CD14-positive monocyte (primary cell): ENCODE measurements at regions not wholly inside any gene's neighbourhood (a gene's known extent, or its start where the extent isn't known, plus 50 kb on each side); places are given as distances from the start of the nearest gene placed in this dataset.

Experiments used
- DNase-seq, 3 donors: peaks; one replicate each; pipeline ENCODE4 v3.0.0-alpha.2; 2011 to 2022
- H2AFZ ChIP-seq: 2 replicates; pipeline ENCODE4 v1.6.0; 2012; ENCODE audit warnings: mild to moderate bottlenecking, low read depth, low read length, inconsistent platforms; ENCODE audit not compliant: insufficient read depth, poor library complexity, severe bottlenecking
- H3K27ac ChIP-seq, 2 donors: 1 replicate in 1 of 2; 2 replicates in 1 of 2; pipeline ENCODE4 v1.5.1; 2012 to 2013; ENCODE audit warnings: low read length in 2 of 2, control low read depth in 1 of 2, inconsistent platforms in 1 of 2, low read depth in 1 of 2, mild to moderate bottlenecking in 1 of 2
- H3K27me3 ChIP-seq, 2 donors: one replicate each; pipeline versions ENCODE4 v1.6.0 to v1.6.1; 2011 to 2013; ENCODE audit warnings: low read length in 2 of 2; ENCODE audit not compliant: control insufficient read depth in 2 of 2, insufficient read depth in 2 of 2
- H3K36me3 ChIP-seq, 2 donors: replicated peaks in 1 of 2; 1 replicate in 1 of 2; 2 replicates in 1 of 2; pipeline versions ENCODE4 v1.5.1 to v1.6.1; 2012 to 2013; ENCODE audit warnings: low read length in 2 of 2, control low read depth in 1 of 2, inconsistent platforms in 1 of 2, mild to moderate bottlenecking in 1 of 2; ENCODE audit not compliant: insufficient read depth in 2 of 2, control insufficient read depth in 1 of 2
- H3K4me1 ChIP-seq, 2 donors: 1 replicate in 1 of 2; 2 replicates in 1 of 2; pipeline versions ENCODE4 v1.5.1 to v1.6.1; 2012 to 2013; ENCODE audit warnings: low read length in 2 of 2, control low read depth in 1 of 2, inconsistent platforms in 1 of 2, mild to moderate bottlenecking in 1 of 2, moderate library complexity in 1 of 2; ENCODE audit not compliant: insufficient read depth in 2 of 2, control insufficient read depth in 1 of 2
- H3K4me2 ChIP-seq: replicated peaks from 2 replicates; pipeline ENCODE3; 2012; ENCODE audit warnings: low read length, moderate library complexity, mild to moderate bottlenecking; ENCODE audit not compliant: poor library complexity, severe bottlenecking; ENCODE audit errors: extremely low read depth
- H3K4me3 ChIP-seq, 3 experiments: fragments of 200-600 bp in 1 of 3; sonication (generic) in 1 of 3; replicated peaks in 1 of 3; 1 replicate in 2 of 3; 2 replicates in 1 of 3; pipeline ENCODE4 v1.5.1; 2011 to 2013; ENCODE audit warnings: low read length in 3 of 3, mild to moderate bottlenecking in 3 of 3, control low read depth in 2 of 3, low read depth in 2 of 3, inconsistent platforms in 1 of 3, moderate library complexity in 1 of 3
- H3K79me2 ChIP-seq: 2 replicates; pipeline ENCODE4 v1.6.0; 2012; ENCODE audit warnings: mild to moderate bottlenecking, control low read depth, inconsistent platforms, low read length, moderate library complexity; ENCODE audit not compliant: insufficient read depth
- H3K9ac ChIP-seq: 2 replicates; pipeline ENCODE4 v1.6.0; 2017; ENCODE audit warnings: low read length, mild to moderate bottlenecking; ENCODE audit not compliant: insufficient read depth, poor library complexity, severe bottlenecking
- H3K9me3 ChIP-seq, 2 donors: replicated peaks in 1 of 2; 1 replicate in 1 of 2; 2 replicates in 1 of 2; pipeline versions ENCODE4 v1.5.1 to v1.6.1; 2012 to 2013; ENCODE audit warnings: low read length in 2 of 2, control low read depth in 1 of 2; ENCODE audit not compliant: control insufficient read depth in 1 of 2, insufficient read depth in 1 of 2
- H4K20me1 ChIP-seq: 2 replicates; pipeline ENCODE4 v1.6.0; 2012; ENCODE audit warnings: mild to moderate bottlenecking, low read length, control low read depth, moderate library complexity; ENCODE audit not compliant: insufficient read depth
- H3K27ac Mint-ChIP-seq, 7 donors: one replicate each; pipeline ENCODE4 v1.8.0; 2020; ENCODE audit warnings: mild to moderate bottlenecking in 7 of 7, mixed read lengths in 7 of 7, moderate library complexity in 6 of 7, inconsistent platforms in 2 of 7
- H3K27me3 Mint-ChIP-seq, 3 donors: one replicate each; pipeline ENCODE4 v1.8.0; 2021 to 2022; ENCODE audit warnings: low read depth in 3 of 3, mild to moderate bottlenecking in 3 of 3, mixed read lengths in 3 of 3, moderate library complexity in 3 of 3, inconsistent platforms in 1 of 3
- H3K36me3 Mint-ChIP-seq, 2 donors: one replicate each; pipeline ENCODE4 v1.8.0; 2020; ENCODE audit warnings: mixed read lengths in 2 of 2, inconsistent platforms in 1 of 2, mild to moderate bottlenecking in 1 of 2
- H3K4me1 Mint-ChIP-seq: one replicate; pipeline ENCODE4 v1.8.0; 2020; ENCODE audit warnings: mild to moderate bottlenecking, mixed read lengths
- H3K4me3 Mint-ChIP-seq, 2 donors: one replicate each; pipeline ENCODE4 v1.8.0; 2020; ENCODE audit warnings: mild to moderate bottlenecking in 2 of 2, mixed read lengths in 2 of 2, moderate library complexity in 1 of 2
- H3K9me3 Mint-ChIP-seq, 7 donors: one replicate each; pipeline ENCODE4 v1.8.0; 2020 to 2022; ENCODE audit warnings: mixed read lengths in 7 of 7, mild to moderate bottlenecking in 6 of 7, moderate library complexity in 6 of 7, inconsistent platforms in 2 of 7
- CTCF ChIP-seq: fragments of 200-600 bp; IDR thresholded peaks from one replicate; pipeline ENCODE4 v1.8.0; 2022; ENCODE audit warnings: antibody characterized with exemption, mild to moderate bottlenecking
- WGBS: methylation state at CpG from one replicate; pipeline ENCODE4 v1.1.5; 2013; ENCODE audit warnings: missing lambda C conversion rate; ENCODE audit not compliant: insufficient coverage; 5-methylcytosine and 5-hydroxymethylcytosine counted together
- intact Hi-C, 2 donors: fragments of 100-400 bp; cut with micrococcal nuclease; formaldehyde crosslinking; loops; one replicate each; pipeline versions ENCODE4 v1.15.0 to v1.15.1; 2023

GRCh38 chr13:85174291-85174690 is 624.9 kb downstream of the SLITRK6 start:
- H3K4me3 Mint-ChIP-seq, result no peak overlapping the region
- no peaks in the 10 kb centered on the region for H3K4me1 Mint-ChIP-seq
- no peaks in the 10 kb centered on the region for H3K36me3 Mint-ChIP-seq
- WGBS, result no CpG with 5 or more reads among the region's 1 CpG
- H3K36me3 ChIP-seq, result no peaks in the 10 kb centered on the region
- no peak overlapping the region for H3K4me3 ChIP-seq
- no peak for TF ChIP-seq CTCF
- peaks cover 8 to 14% of the 10 kb centered on the region in 2 donors for H3K9me3 ChIP-seq
- peaks cover under 1 to 12% (median 6%) of the 10 kb centered on the region in 7 donors for H3K9me3 Mint-ChIP-seq
- no peaks in the 10 kb centered on the region for H4K20me1 ChIP-seq
- DNase-seq, result no peak
- no peak overlapping the region for H3K9ac ChIP-seq
- H3K4me2 ChIP-seq, result no peak overlapping the region
- no peak overlapping the region for H3K27ac ChIP-seq
- H3K27me3 Mint-ChIP-seq, result peaks cover 0 to 1% (median 0%) of the 10 kb centered on the region in 3 donors
- H3K79me2 ChIP-seq, result no peaks in the 10 kb centered on the region
- no peaks in the 10 kb centered on the region for H3K27me3 ChIP-seq
- intact Hi-C loops, result no loop called here
- H3K27ac Mint-ChIP-seq, result no peak overlapping the region
- H2AFZ ChIP-seq, result no peak overlapping the region
- no peaks in the 10 kb centered on the region for H3K4me1 ChIP-seq

- no peak for DNase-seq
- Histone ChIP-seq H3K4me1 (no peaks in the 10 kb centered on the region), H3K27ac (no peak overlapping the region), H4K20me1 (no peaks in the 10 kb centered on the region), H3K79me2 (no peaks in the 10 kb centered on the region), H3K4me3 (no peak overlapping the region), H2AFZ (no peak overlapping the region), H3K9ac (no peak overlapping the region), H3K4me2 (no peak overlapping the region), H3K36me3 (no peaks in the 10 kb centered on the region), H3K9me3 (no peaks in the 10 kb centered on the region), H3K27me3 (no peaks in the 10 kb centered on the region)
- no CpG with 5 or more reads among the region's 1 CpG for WGBS
- no peak overlapping the region for H3K4me3 Mint-ChIP-seq
- H3K27me3 Mint-ChIP-seq, result peaks cover 0 to 1% (median 0%) of the 10 kb centered on the region in 3 donors
- H3K9me3 Mint-ChIP-seq, result peaks cover 1 to 10% (median 3%) of the 10 kb centered on the region in 7 donors
- intact Hi-C loops, result no loop called here
- TF ChIP-seq CTCF, result no peak
- peak overlapping the region in 1 of 7 donors; percentile 10 for H3K27ac Mint-ChIP-seq
- H3K36me3 Mint-ChIP-seq, result no peaks in the 10 kb centered on the region
- H3K4me1 Mint-ChIP-seq, result no peaks in the 10 kb centered on the region
Measured at GRCh38 chr13:85170372-85170771, 628.8 kb downstream of the SLITRK6 start.
